NCI-H146 (cell line): ENCODE measurements at regions not wholly inside any gene's neighbourhood (a gene's known extent, or its start where the extent isn't known, plus 50 kb on each side); places are given as distances from the start of the nearest gene placed in this dataset.
"Not testable (repeated sequence)": the region's sequence is repeated elsewhere in the genome, so short reads cannot be mapped to it uniquely, and the experiment has no call there.

Source experiments
- DNase-seq: peaks from one replicate; lab custom pipeline; 2025; lab: John Stamatoyannopoulos, UW

DNA sequence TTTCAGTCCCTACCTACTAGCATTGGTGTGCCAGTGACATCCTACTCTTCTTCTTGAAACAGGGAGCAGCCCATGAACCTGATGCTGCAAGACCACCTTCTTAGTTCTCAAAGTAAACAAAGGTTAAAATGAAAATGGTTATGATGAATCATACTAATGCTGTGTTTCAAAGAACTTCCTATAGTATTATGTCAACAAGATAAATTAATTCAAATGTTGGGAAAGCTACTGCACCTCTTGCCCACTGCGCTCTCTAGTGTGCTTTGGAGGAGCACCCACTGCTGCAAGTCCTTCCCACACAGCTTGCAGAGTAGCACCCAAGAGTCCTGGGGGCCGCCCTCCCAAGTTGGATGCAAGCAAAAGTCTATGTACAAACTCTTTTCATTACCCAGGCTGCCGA is 81.1 kb downstream of the CD200R1L start:
- DNase-seq: no peak

DNA sequence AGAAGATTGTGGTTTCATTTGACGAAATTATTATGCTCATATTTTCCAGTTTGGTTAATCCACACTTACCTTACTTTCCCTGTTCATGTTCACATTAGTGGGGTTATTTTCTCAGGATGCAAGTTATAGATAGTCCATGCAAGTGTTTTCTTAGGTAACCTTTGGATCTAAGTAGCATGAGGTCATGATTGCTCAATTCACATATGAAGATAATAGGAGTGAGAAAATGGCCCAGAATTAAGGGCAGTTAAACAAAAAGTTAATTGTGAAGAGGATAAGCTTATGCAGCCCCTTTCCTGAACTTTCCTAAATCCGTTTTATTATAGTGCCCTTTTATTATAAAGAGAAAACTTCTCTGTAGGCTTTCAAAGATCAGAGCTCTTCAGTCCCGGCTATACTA is 83.4 kb downstream of the CD200R1L start:
- DNase-seq: no peak

DNA sequence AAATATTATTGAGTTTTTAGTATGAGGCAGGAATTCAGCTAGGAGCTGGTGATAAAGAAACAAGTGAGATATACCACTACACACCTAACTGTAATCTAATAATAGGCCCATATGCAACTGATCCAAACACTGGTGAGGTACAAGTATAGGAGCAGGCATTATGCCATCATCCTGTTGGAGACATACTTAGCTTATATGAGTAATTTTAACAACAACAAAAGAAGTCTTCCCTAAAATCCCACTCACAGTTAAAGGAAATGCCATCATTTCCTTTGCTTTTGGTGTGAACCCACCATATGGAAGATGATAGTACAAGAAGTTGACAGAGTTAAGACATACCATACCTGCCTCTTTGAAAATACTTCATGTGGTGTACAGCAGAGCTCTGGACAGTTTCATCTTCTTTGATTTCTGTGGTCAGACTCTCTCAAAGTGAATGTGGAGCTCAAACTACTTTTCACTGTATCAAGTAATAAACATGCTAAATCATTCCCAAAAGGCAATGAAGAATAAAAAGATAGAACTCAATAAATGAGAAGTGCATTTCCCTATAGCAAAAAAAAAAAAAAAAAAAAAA is 85.5 kb downstream of the CD200R1L start:
- DNase-seq: no peak

GRCh38 chr3:112759681-112760080 is 87.0 kb downstream of the CD200R1L start:
- peak; percentile 94 for DNase-seq

DNA sequence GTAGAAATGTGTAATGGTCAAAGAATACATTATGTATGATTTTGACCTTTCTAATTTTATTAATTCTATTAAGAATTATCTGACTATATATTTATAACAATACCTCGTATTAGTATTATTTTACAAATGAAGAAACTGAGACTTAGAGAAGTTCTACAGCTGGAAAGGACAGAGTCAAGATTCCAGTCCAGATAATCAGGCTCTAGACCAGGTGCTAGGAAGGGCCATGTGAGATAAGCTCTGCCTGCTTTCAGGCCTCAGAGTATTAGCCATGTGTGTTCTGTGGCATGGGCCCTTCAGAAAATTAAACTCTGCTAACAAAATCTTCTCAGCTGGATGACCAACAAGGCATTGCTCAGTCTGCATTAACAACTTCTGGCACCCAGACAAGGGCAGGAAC is 87.5 kb downstream of the CD200R1L start:
- peak; percentile 84 for DNase-seq

DNA sequence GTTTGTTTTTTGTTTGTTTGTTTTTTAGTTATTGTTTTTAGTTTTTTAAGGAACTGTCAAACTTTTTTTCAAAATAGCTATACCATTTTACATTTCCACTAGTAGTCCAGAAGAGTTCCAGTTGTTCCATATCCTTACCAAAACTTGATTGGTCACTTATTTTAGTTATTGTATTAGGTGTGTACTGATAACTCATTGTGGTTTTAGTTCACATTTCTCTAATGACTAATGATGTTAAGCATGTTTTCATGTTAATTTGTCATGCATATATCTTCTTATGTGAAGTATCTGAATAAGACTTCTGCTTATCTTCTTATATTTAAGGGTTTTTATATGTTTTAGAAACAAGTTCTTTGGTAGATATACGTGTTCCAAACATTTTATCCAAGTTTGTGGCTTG is 89.5 kb downstream of the CD200R1L start:
- no peak for DNase-seq

GRCh38 chr3:112755845-112756613 is 90.6 kb downstream of the CD200R1L start:
- DNase-seq: no peak

DNA sequence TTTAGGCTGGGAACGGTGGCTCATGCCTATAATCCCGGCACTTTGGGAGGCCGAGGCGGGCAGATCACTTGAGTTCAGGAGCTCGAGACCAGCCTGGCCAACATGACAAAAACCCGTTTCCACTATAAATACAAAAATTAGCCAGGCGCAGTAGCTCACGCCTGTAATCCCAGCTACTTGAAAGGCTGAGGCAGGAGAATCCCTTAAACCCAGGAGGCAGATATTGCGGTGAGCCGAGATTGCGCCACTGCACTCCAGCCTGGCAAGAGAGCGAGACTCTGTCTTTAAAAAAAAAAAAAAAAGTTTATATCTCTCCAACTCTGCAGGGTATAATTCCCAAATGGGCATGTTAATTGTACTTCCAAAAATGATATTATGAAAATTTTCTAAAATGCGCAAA is 91.6 kb downstream of the CD200R1L start:
- not testable (repeated sequence) for DNase-seq

GRCh38 chr3:112751564-112752512 is 94.8 kb downstream of the CD200R1L start:
- DNase-seq: peak; percentile 14

DNA sequence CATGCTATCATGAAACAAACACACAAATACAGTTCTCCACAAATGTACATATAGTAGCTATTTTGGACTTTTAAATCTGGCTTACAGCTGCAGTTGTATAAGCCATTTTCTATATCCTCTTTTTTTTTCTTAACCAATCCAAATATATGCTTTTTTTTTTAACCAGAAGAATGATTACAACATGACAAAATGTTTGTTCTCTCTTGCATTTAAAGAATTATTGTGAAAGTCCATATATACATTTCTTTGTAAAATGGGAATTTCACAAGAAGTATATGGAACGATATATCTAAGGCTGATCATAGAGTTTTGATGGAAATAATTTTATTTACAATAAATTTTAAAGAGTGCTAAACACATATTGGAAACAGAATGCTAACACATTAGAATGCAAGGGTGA is 95.6 kb downstream of the CD200R1L start:
- DNase-seq: no peak

DNA sequence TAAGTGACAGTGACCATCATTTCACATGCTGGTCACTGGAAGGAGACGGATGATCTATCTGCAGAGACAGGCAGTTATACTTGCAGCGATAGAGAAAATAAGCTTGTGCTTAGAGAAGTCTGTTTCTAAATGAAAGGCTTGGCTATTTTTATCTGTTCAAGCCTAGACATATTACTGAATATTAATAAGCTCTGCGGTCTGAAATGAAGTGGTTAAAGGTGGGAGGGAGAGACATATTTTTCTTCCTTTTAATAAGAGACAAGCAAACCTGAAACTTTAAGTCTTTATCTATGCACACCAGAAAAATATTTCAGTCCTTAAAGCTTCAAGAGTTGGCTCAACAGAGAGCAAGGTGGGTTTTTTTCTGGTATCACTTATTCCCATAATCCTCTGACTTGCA is 99.0 kb downstream of the CD200R1L start:
- DNase-seq: no peak

- peak; percentile 43 for DNase-seq
Measured at GRCh38 chr3:112746675-112747280, 99.9 kb downstream of the CD200R1L start.

GRCh38 chr3:112745567-112746248 is 101.0 kb downstream of the CD200R1L start:
- no peak for DNase-seq

DNA sequence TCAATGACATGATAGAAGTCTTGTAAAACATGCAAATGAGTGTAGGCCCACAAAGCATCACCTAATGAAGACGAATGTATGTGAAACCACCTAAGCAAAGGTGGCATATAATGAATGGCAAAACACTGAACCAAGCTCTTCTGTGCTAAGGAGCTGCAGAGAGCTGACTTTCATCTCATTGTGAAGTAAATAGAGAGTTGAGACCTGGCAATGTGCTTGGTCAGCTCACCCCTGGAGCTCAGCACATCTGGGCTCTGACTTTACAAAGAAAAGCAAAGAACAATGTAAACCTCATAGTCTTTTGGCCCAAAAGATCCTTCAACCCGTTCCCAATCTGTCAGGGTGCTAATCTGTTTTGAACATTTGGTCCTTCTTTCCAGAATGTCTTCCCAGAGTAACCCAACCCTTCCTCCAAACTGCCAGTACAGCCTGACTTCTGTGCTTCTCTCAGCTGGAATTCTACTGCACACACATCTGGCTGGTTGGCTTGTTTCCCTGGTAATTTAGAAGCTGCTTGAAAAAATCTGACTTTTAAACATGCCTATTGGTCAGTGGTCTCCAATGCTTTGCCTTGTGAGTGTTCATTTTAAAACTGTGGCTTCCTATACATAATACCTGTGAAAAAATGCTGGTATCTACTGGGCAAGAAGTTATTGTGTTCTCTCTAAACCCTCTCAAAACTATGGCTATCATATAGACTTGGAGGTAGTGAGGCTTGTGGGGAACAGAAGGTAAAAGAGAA is 101.7 kb downstream of the CD200R1L start:
- DNase-seq: no peak

DNA sequence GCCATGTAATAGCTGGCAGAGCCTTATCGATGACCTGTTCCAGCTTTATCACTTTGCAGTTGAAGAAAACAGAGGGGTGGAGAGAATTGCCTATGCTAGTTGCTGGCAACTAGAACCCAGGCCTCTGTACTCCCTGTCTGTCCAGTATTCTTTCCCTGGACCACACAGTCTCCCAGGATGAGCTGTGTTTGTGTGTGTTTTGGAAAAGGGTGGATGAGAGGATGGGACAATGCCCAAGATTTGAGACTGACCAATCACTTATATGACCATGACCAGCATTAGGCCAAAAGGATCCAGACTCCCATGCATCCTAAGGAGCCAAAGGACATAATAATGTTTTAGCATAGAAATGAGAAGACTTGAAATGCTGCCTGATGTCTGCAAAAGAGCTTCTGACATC is 102.6 kb downstream of the CD200R1L start:
- no peak for DNase-seq

- DNase-seq: no peak
Measured at GRCh38 chr3:112742934-112743333, 102.0 kb upstream of the CCDC80 start.

DNA sequence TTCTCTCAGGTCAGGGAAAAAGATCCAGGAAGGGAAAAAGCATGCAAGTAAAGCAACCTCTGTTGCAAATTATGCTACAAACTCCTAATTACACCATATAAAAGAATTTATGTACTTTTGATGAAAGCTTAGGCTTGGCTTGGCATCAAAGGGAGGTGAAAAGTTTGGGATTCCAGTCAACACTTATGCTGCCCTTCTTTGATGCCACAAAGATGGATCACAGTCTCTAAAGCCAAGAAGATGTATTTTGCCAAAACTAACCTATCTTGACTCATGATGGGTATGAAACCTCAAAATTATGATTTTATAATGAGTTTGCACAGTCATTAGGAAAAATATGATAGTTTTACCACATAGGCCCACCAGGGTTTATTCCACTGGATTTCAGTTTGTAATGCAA is 101.0 kb upstream of the CCDC80 start:
- no peak for DNase-seq

- DNase-seq: no peak
Measured at GRCh38 chr3:112740835-112741234, 99.9 kb upstream of the CCDC80 start.

- no peak for DNase-seq
Measured at GRCh38 chr3:112739252-112739965, 98.5 kb upstream of the CCDC80 start.

DNA sequence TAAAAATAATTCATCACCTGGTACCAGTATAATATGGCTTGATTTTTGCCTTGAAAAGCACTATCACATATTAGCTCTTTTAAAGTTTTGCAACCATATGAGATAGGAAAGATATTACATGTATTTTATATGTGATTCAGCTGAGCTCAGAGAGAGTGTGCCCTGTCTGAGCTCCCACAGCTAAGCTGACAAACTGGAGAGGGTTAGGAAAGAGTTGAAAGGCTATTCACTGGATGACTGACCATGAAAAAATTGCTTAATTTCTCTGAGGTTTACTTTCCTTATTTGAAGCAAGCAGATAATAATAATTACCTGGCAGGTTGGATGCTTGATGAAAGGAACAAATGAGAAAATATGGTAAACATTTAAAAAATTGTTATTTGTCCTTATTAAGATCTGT is 97.4 kb upstream of the CCDC80 start:
- peak; percentile 27 for DNase-seq
